ENCODE measurements at regions not wholly inside any gene's neighbourhood (a gene's known extent, or its start where the extent isn't known, plus 50 kb on each side); places are given as distances from the start of the nearest gene placed in this dataset.

- POLR2A ChIA-PET: interaction anchor here (0.6 kb wide), 1 partner anchor 8 kb away, joined by 3 read pairs; no protein-coding TSS in a partner anchor
- no peak overlapping the region for H3K4me2 ChIP-seq (ENCODE audit: insufficient read depth, low read length)
- H3K27me3 ChIP-seq (ENCODE audit: control insufficient read depth in 2 of 2, insufficient read depth in 2 of 2, low read length in 2 of 2): no peaks in the 10 kb centered on the region
- 0% methylated on average over 2 of the region's 2 CpGs for WGBS (ENCODE audit: insufficient coverage, low coverage, missing lambda C conversion rate)
- no peak overlapping the region for H2AFZ ChIP-seq (ENCODE audit: low read depth, low read length)
- ATAC-seq (no peak), DNase-seq (ENCODE audit: extremely low read depth in 1 of 4, low spot score in 3 of 4) (no peak), FAIRE-seq (no peak)
- no peak overlapping the region for H3K9ac ChIP-seq (ENCODE audit: insufficient read depth in 1 of 2, low read depth in 2 of 2, low read length in 2 of 2)
- H3K79me2 ChIP-seq (ENCODE audit: control insufficient read depth, insufficient read depth, low read length): no peaks in the 10 kb centered on the region
- CTCF ChIA-PET (ENCODE audit: low intra/inter-chr PET ratio): no interaction called here
- TF ChIP-seq ATF3 (IDR thresholded peaks at IDR 0.05) (peak; percentile 51; the same call in 1 of the 2 replicates), ATF3 (CRISPR knock-in tag; conservative IDR thresholded peaks at IDR 0.05) (no peak), JUND (IDR thresholded peaks at IDR 0.05; ENCODE audit: borderline replicate concordance, low read depth, low read length) (no peak), JUND (tag; IDR thresholded peaks at IDR 0.05; ENCODE audit: borderline replicate concordance, low read depth, low read length) (0 out of 3 replicates have a peak, but pooled peaks have one; percentile 23), LCOR (CRISPR knock-in tag; IDR thresholded peaks at IDR 0.05) (no peak)
- no peaks in the 10 kb centered on the region for H3K36me3 ChIP-seq (ENCODE audit: control insufficient read depth, insufficient read depth, low read length)
- H3K4me3 ChIP-seq: no peak overlapping the region
- H3K27ac ChIP-seq (ENCODE audit: extremely low read depth, low read depth, low read length): no peak overlapping the region
- intact Hi-C loops (cut with micrococcal nuclease): no loop called here
- H3K4me1 ChIP-seq (replicated peaks in 1 of 2; ENCODE audit: control insufficient read depth in 2 of 2, insufficient read depth in 2 of 2, low read length in 2 of 2): no peaks in the 10 kb centered on the region
- no peaks in the 10 kb centered on the region for H3K9me3 ChIP-seq (replicated peaks; ENCODE audit: control insufficient read depth, insufficient read depth, low read depth, low read length)
- no peaks in the 10 kb centered on the region for H3K9me1 ChIP-seq (ENCODE audit: control insufficient read depth, insufficient read depth, low read length)
- BruUV-seq (replicated peaks): no TSS peak
- H4K20me1 ChIP-seq (replicated peaks; ENCODE audit: control insufficient read depth, insufficient read depth, low read length): no peaks in the 10 kb centered on the region
- in situ Hi-C loops (cut with MboI): no loop called here
Observed at GRCh38 chr1:63155437-63155836, 166.9 kb upstream of the FOXD3 start.

GRCh38 chr1:63157085-63157484, 165.3 kb upstream of the FOXD3 start:
- no peaks in the 10 kb centered on the region for H3K9me1 ChIP-seq (ENCODE audit: control insufficient read depth, insufficient read depth, low read length)
- intact Hi-C loops (cut with micrococcal nuclease): no loop called here
- no peaks in the 10 kb centered on the region for H3K27me3 ChIP-seq (ENCODE audit: control insufficient read depth in 2 of 2, insufficient read depth in 2 of 2, low read length in 2 of 2)
- H3K9ac ChIP-seq (ENCODE audit: insufficient read depth in 1 of 2, low read depth in 2 of 2, low read length in 2 of 2): no peak overlapping the region
- in situ Hi-C loops (cut with MboI): no loop called here
- H3K79me2 ChIP-seq (ENCODE audit: control insufficient read depth, insufficient read depth, low read length): no peaks in the 10 kb centered on the region
- no peak overlapping the region for H3K27ac ChIP-seq (ENCODE audit: extremely low read depth, low read depth, low read length)
- no peak; the same call in 2 of the 3 replicates for ATAC-seq
- ChIA-PET CTCF (ENCODE audit: low intra/inter-chr PET ratio) (no interaction called here), POLR2A (no interaction called here)
- no peak overlapping the region for H2AFZ ChIP-seq (ENCODE audit: low read depth, low read length)
- H3K36me3 ChIP-seq (ENCODE audit: control insufficient read depth, insufficient read depth, low read length): no peaks in the 10 kb centered on the region
- H3K9me3 ChIP-seq (replicated peaks; ENCODE audit: control insufficient read depth, insufficient read depth, low read depth, low read length): no peaks in the 10 kb centered on the region
- no peak overlapping the region for H3K4me2 ChIP-seq (ENCODE audit: insufficient read depth, low read length)
- no TSS peak for BruUV-seq (replicated peaks)
- no peak for FAIRE-seq
- H4K20me1 ChIP-seq (replicated peaks; ENCODE audit: control insufficient read depth, insufficient read depth, low read length): no peaks in the 10 kb centered on the region
- 0% methylated on average over 5 of the region's 5 CpGs for WGBS (ENCODE audit: insufficient coverage, low coverage, missing lambda C conversion rate)
- no peak for DNase-seq (ENCODE audit: extremely low read depth in 1 of 4, low spot score in 3 of 4)
- no peak overlapping the region for H3K4me3 ChIP-seq
- no peaks in the 10 kb centered on the region for H3K4me1 ChIP-seq (replicated peaks in 1 of 2; ENCODE audit: control insufficient read depth in 2 of 2, insufficient read depth in 2 of 2, low read length in 2 of 2)
- TF ChIP-seq HNRNPK (IDR thresholded peaks at IDR 0.05; ENCODE audit: low read depth, low read length, poor library complexity, severe bottlenecking) (no peak), PHF21A (IDR thresholded peaks at IDR 0.05; ENCODE audit: borderline replicate concordance, low read depth) (no peak), JUND (IDR thresholded peaks at IDR 0.05; ENCODE audit: borderline replicate concordance, low read depth, low read length) (0 out of 2 replicates have a peak, but pooled peaks have one; percentile 28), JUND (tag; IDR thresholded peaks at IDR 0.05; ENCODE audit: borderline replicate concordance, low read depth, low read length) (no peak; the same call in 2 of the 3 replicates), ATF7 (IDR thresholded peaks at IDR 0.05) (peak; percentile 68; the same call in 1 of the 2 replicates), ZNF253 (CRISPR knock-in tag; conservative IDR thresholded peaks at IDR 0.05) (no peak), AFF1 (IDR thresholded peaks at IDR 0.05; ENCODE audit: low read depth in 1 of 2, partially characterized antibody in 2 of 2) (no peak), CBFA2T3 (IDR thresholded peaks at IDR 0.05) (no peak), L3MBTL2 (IDR thresholded peaks at IDR 0.05) (no peak)

All from K562 (cell line).